22Rv1 (cell line): ENCODE measurements at regions not wholly inside any gene's neighbourhood (a gene's known extent, or its start where the extent isn't known, plus 50 kb on each side); places are given as distances from the start of the nearest gene placed in this dataset.
"Not testable (repeated sequence)": the region's sequence is repeated elsewhere in the genome, so short reads cannot be mapped to it uniquely, and the experiment has no call there.

Source experiments
- H3K27ac ChIP-seq: fragments of 450-650 bp; 2 replicates; pipeline ENCODE4 v1.5.1; 2017
- CTCF ChIP-seq: fragments of 450-650 bp; IDR thresholded peaks from 2 replicates; pipeline ENCODE4 v1.5.1; 2017; ENCODE audit warnings: mild to moderate bottlenecking
- ZFX ChIP-seq: fragments of 450-650 bp; IDR thresholded peaks from 2 replicates; pipeline ENCODE4 v1.6.1; 2017; ENCODE audit warnings: antibody characterized with exemption, borderline replicate concordance

- no peak for TF ChIP-seq CTCF
- no peak overlapping the region for H3K27ac ChIP-seq
These were observed 984.4 kb upstream of the AUTS2 start for GRCh38 chr7:68613897-68614296.

GRCh38 chr7:68619526-68619925, 978.7 kb upstream of the AUTS2 start:
- TF ChIP-seq ZFX = no peak
- TF ChIP-seq CTCF = no peak
- no peak overlapping the region for H3K27ac ChIP-seq

GRCh38 chr7:68622500-68622899, 975.8 kb upstream of the AUTS2 start:
- H3K27ac ChIP-seq = no peak overlapping the region
- TF ChIP-seq CTCF (no peak), ZFX (no peak)

- TF ChIP-seq CTCF (no peak), ZFX (no peak)
- H3K27ac ChIP-seq = no peak overlapping the region
These were observed 975.2 kb upstream of the AUTS2 start for GRCh38 chr7:68623030-68623429.

- no peak overlapping the region for H3K27ac ChIP-seq
- no peak for TF ChIP-seq CTCF
- no peak for TF ChIP-seq ZFX
These were observed 970.9 kb upstream of the AUTS2 start for GRCh38 chr7:68627247-68627864.

GRCh38 chr7:68630914-68631313, 967.4 kb upstream of the AUTS2 start:
- not testable (repeated sequence) for H3K27ac ChIP-seq

- H3K27ac ChIP-seq = no peak overlapping the region
These were observed 958.2 kb upstream of the AUTS2 start for GRCh38 chr7:68640103-68640502.

More at GRCh38 chr7:68640103-68640502, 958.2 kb upstream of the AUTS2 start:
- no peak for TF ChIP-seq ZFX
- no peak for TF ChIP-seq CTCF
